ENCODE measurements at regions not wholly inside any gene's neighbourhood (a gene's known extent, or its start where the extent isn't known, plus 50 kb on each side); places are given as distances from the start of the nearest gene placed in this dataset.

DNA sequence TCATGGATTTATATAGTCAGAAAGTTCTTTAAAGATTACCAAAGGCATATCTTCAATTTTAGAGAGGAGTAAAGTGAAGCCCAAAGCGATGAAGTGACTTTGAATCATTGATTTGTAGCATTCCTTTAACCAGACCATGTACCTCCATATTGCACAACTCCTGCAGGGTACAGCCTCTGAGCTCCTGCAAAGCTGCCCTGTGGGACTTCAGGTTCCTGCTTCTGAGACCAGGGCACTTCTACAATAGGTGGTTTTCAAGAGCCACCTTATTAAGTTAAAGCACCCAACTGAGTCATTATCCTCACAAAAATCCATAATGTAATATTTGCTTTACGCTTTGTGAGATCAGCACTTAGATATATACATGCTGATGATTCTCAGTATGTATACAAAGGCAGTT is 270.7 kb upstream of the RGS17 start:
- Histone ChIP-seq H3K4me1 (ENCODE audit: insufficient read depth, low read length) (no peaks in the 10 kb centered on the region), H3K9me3 (ENCODE audit: low read length) (peaks cover 5% of the 10 kb centered on the region; the same call in 1 of the 2 replicates), H3K27ac (ENCODE audit: extremely low read length, insufficient read depth, low read length) (no peak overlapping the region), H4K20me1 (ENCODE audit: insufficient read depth, low read length) (no peaks in the 10 kb centered on the region), H3K4me2 (ENCODE audit: low read depth, low read length) (no peak overlapping the region), H3K36me3 (replicated peaks in 1 of 2; ENCODE audit: control insufficient read depth in 1 of 2, insufficient read depth in 2 of 2, low read length in 2 of 2) (no peaks in the 10 kb centered on the region), H3K4me3 (replicated peaks in 1 of 3; ENCODE audit: insufficient read depth in 1 of 3, low read depth in 2 of 3, low read length in 3 of 3) (no peak overlapping the region), H3K9ac (ENCODE audit: insufficient read depth, low read depth, low read length) (no peak overlapping the region), H3K27me3 (ENCODE audit: control insufficient read depth in 1 of 2, insufficient read depth in 2 of 2, low read length in 2 of 2) (no peaks in the 10 kb centered on the region), H2AFZ (ENCODE audit: low read length) (no peak overlapping the region), H3K79me2 (ENCODE audit: insufficient read depth, low read length) (no peaks in the 10 kb centered on the region)
- in situ Hi-C loops (cut with HindIII; ENCODE audit: extremely low pct_ligation_motif_present, low pct_unique_long_range_greater_than_20kb), result no loop called here
- WGBS (ENCODE audit: low lambda C conversion rate), result 10% methylated on average over 2 of the region's 2 CpGs
- ChIA-PET POLR2A (no interaction called here), CTCF (ENCODE audit: low intra/inter-chr PET ratio, low total read pairs) (no interaction called here)
- intact Hi-C loops (cut with micrococcal nuclease; ENCODE audit: unreplicated experiment), result no loop called here
- no peak for TF ChIP-seq HOXD1 (CRISPR knock-in tag; IDR thresholded peaks at IDR 0.05)
- TF ChIP-seq CEBPB (IDR thresholded peaks at IDR 0.05; ENCODE audit: borderline replicate concordance, low read depth, low read length), result peak; percentile 57; the same call in 1 of the 2 replicates
- no TSS peak for BruUV-seq (replicated peaks)
- ATAC-seq (no peak), DNase-seq (ENCODE audit: low spot score) (no peak), FAIRE-seq (no peak)

DNA sequence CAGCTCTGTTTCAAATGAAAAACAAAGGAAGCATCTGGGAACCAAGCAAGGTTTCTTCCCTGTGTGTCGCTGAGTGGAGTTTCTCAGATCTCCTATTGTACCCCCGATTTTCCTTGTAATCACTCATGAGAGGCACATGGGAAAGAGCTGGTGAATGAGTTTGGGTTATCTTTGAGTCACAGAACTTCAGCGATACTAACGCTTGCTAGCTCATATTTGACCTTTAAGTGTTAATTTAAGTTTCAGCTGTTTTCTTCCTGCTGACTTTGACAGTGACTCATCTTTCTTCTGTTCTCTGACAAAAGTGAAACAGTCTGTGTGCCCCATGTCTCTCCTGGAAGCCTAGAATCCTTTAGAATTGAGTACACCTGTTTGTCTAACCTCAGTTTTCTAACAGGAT is 261.1 kb upstream of the RGS17 start:
- ATAC-seq (no peak), DNase-seq (ENCODE audit: low spot score) (no peak), FAIRE-seq (no peak)
- no peak overlapping the region for H3K4me2 ChIP-seq (ENCODE audit: low read depth, low read length)
- ChIA-PET POLR2A (no interaction called here), CTCF (ENCODE audit: low intra/inter-chr PET ratio, low total read pairs) (no interaction called here)
- H3K9ac ChIP-seq (ENCODE audit: insufficient read depth, low read depth, low read length), result no peak overlapping the region
- intact Hi-C loops (cut with micrococcal nuclease; ENCODE audit: unreplicated experiment), result no loop called here
- H3K4me3 ChIP-seq (replicated peaks in 1 of 3; ENCODE audit: insufficient read depth in 1 of 3, low read depth in 2 of 3, low read length in 3 of 3), result no peak overlapping the region
- TF ChIP-seq, protein P1, sequence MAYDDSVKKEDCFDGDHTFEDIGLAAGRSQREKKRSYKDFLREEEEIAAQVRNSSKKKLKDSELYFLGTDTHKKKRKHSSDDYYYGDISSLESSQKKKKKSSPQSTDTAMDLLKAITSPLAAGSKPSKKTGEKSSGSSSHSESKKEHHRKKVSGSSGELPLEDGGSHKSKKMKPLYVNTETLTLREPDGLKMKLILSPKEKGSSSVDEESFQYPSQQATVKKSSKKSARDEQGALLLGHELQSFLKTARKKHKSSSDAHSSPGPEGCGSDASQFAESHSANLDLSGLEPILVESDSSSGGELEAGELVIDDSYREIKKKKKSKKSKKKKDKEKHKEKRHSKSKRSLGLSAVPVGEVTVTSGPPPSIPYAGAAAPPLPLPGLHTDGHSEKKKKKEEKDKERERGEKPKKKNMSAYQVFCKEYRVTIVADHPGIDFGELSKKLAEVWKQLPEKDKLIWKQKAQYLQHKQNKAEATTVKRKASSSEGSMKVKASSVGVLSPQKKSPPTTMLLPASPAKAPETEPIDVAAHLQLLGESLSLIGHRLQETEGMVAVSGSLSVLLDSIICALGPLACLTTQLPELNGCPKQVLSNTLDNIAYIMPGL (CRISPR knock-in tag; IDR thresholded peaks at IDR 0.05; ENCODE audit: borderline replicate concordance in 1 of 2, low read depth in 1 of 2), result no peak
- no peak for TF ChIP-seq SNRNP70 (IDR thresholded peaks at IDR 0.05; ENCODE audit: low read depth, low read length)
- no TSS peak for BruUV-seq (replicated peaks)
- no peaks in the 10 kb centered on the region for H3K79me2 ChIP-seq (ENCODE audit: insufficient read depth, low read length)
- 3% methylated on average over 4 of the region's 4 CpGs for WGBS (ENCODE audit: low lambda C conversion rate)
- H4K20me1 ChIP-seq (ENCODE audit: insufficient read depth, low read length), result no peaks in the 10 kb centered on the region
- H2AFZ ChIP-seq (ENCODE audit: low read length), result no peak overlapping the region
- H3K36me3 ChIP-seq (replicated peaks in 1 of 2; ENCODE audit: control insufficient read depth in 1 of 2, insufficient read depth in 2 of 2, low read length in 2 of 2), result no peaks in the 10 kb centered on the region
- H3K4me1 ChIP-seq (ENCODE audit: insufficient read depth, low read length), result no peaks in the 10 kb centered on the region
- H3K27ac ChIP-seq (ENCODE audit: extremely low read length, insufficient read depth, low read length), result no peak overlapping the region
- in situ Hi-C loops (cut with HindIII; ENCODE audit: extremely low pct_ligation_motif_present, low pct_unique_long_range_greater_than_20kb), result no loop called here
- no peaks in the 10 kb centered on the region for H3K27me3 ChIP-seq (ENCODE audit: control insufficient read depth in 1 of 2, insufficient read depth in 2 of 2, low read length in 2 of 2)
- no peaks in the 10 kb centered on the region for H3K9me3 ChIP-seq (ENCODE audit: low read length)
